Spleen (tissue), 11 donors: ENCODE measurements at regions not wholly inside any gene's neighbourhood (a gene's known extent, or its start where the extent isn't known, plus 50 kb on each side); places are given as distances from the start of the nearest gene placed in this dataset.

ENCODE experiments used
- DNase-seq: peaks from one replicate; pipeline ENCODE4 v3.0.0-alpha.2; 2020
- H3K27ac ChIP-seq, 8 donors: fragments of 200-600 bp; sonication (generic) in 7 of 8; 1 replicate in 4 of 8; 2 replicates in 4 of 8; pipeline versions ENCODE4 v1.5.0 to v1.8.0; 2016 to 2021; ENCODE audit warnings: inconsistent platforms in 4 of 8, mild to moderate bottlenecking in 4 of 8, moderate library complexity in 1 of 8
- H3K27me3 ChIP-seq, 7 donors: fragments of 200-600 bp; sonication (generic) in 6 of 7; replicated peaks in 1 of 7; 1 replicate in 4 of 7; 2 replicates in 3 of 7; pipeline versions ENCODE4 v1.5.0 to v1.8.0; 2016 to 2021; ENCODE audit warnings: inconsistent platforms in 3 of 7, mild to moderate bottlenecking in 1 of 7
- H3K36me3 ChIP-seq, 6 donors: fragments of 200-600 bp; sonication (generic) in 5 of 6; 1 replicate in 4 of 6; 2 replicates in 2 of 6; pipeline versions ENCODE4 v1.5.0 to v1.8.0; 2016 to 2021; ENCODE audit warnings: inconsistent platforms in 2 of 6
- H3K4me1 ChIP-seq, 6 donors: fragments of 200-600 bp; sonication (generic) in 5 of 6; 1 replicate in 3 of 6; 2 replicates in 3 of 6; pipeline versions ENCODE4 v1.5.0 to v1.8.0; 2016 to 2021; ENCODE audit warnings: inconsistent platforms in 3 of 6
- H3K4me3 ChIP-seq, 8 donors: fragments of 200-600 bp; sonication (generic) in 7 of 8; 1 replicate in 4 of 8; 2 replicates in 4 of 8; pipeline versions ENCODE4 v1.5.0 to v1.8.0; 2016 to 2021; ENCODE audit warnings: inconsistent platforms in 4 of 8, mild to moderate bottlenecking in 4 of 8, moderate library complexity in 2 of 8
- H3K9me3 ChIP-seq, 8 donors: fragments of 200-600 bp; sonication (generic) in 7 of 8; 1 replicate in 4 of 8; 2 replicates in 4 of 8; pipeline versions ENCODE4 v1.5.0 to v1.8.0; 2016 to 2021; ENCODE audit warnings: inconsistent platforms in 4 of 8
- CTCF ChIP-seq, 11 experiments: fragments of 200-600 bp in 7 of 11; fragments of 450-650 bp in 4 of 11; sonication (generic) in 4 of 11; IDR thresholded peaks in 8 of 11; conservative IDR thresholded peaks in 3 of 11; 1 replicate in 7 of 11; 2 replicates in 4 of 11; pipeline versions ENCODE4 v1.4.0 to v1.8.0; 2016 to 2021; ENCODE audit warnings: antibody characterized with exemption in 11 of 11, inconsistent platforms in 4 of 11, mild to moderate bottlenecking in 1 of 11
- POLR2A ChIP-seq, 3 donors: fragments of 450-650 bp; IDR thresholded peaks; one replicate each; pipeline ENCODE4 v1.5.1; 2017; ENCODE audit warnings: antibody characterized with exemption in 3 of 3, mild to moderate bottlenecking in 1 of 3
- POLR2AphosphoS5 ChIP-seq, 3 donors: sonication (generic); formaldehyde crosslinking; IDR thresholded peaks; one replicate each; pipeline ENCODE4 v1.5.1; 2017; ENCODE audit warnings: antibody characterized with exemption in 3 of 3
- WGBS, 5 donors: extraction: QIAGEN DNeasy Blood & Tissue Kit in 3 of 5; methylation state at CpG; one replicate each; pipeline versions ENCODE4 v1.1.5 to v1.1.7; 2013 to 2018; 5-methylcytosine and 5-hydroxymethylcytosine counted together
- intact Hi-C: fragments of 100-400 bp; cut with DNase I; formaldehyde crosslinking; loops from one replicate; pipeline ENCODE4 v1.15.0; 2023; ENCODE audit warnings: low total_unique reads
- donor health status: healthy with polysubstance abuse.
- donor health status: DM: no; HTN: no; CAD: no; lungs with moderate emphysema.
- donor health status: DM: no; HTN: no; CAD: no.
- donor health status: Bipolar disorder and iron deficiency.
- donor health status: healthy.
- donor health status: DM: no; HTN: no; CAD: no.
- donor health status: DM: yes; HTN: yes; CAD: no.

- peaks cover 0 to 3% (median 0%) of the 10 kb centered on the region in 8 donors for H3K9me3 ChIP-seq
- H3K27ac ChIP-seq: no peak overlapping the region
- H3K27me3 ChIP-seq: no peaks in the 10 kb centered on the region
- DNase-seq: no peak
- intact Hi-C loops: no loop called here
- no peaks in the 10 kb centered on the region for H3K4me1 ChIP-seq
- no peak overlapping the region for H3K4me3 ChIP-seq
- TF ChIP-seq POLR2AphosphoS5 (IDR thresholded peaks at IDR 0.05): no peak
- no peak for TF ChIP-seq POLR2A (IDR thresholded peaks at IDR 0.05)
- no peak for TF ChIP-seq CTCF (IDR thresholded peaks at IDR 0.05 in 8 of 11, conservative IDR thresholded peaks at IDR 0.05 in 3 of 11)
- H3K36me3 ChIP-seq: no peaks in the 10 kb centered on the region
These were observed 601.2 kb upstream of the GNPDA2 start for GRCh38 chr4:45327544-45327943.

GRCh38 chr4:45324455-45325417, 598.4 kb upstream of the GNPDA2 start:
- DNase-seq: no peak
- H3K4me3 ChIP-seq: no peak overlapping the region
- H3K27ac ChIP-seq: no peak overlapping the region
- H3K4me1 ChIP-seq: no peaks in the 10 kb centered on the region
- H3K9me3 ChIP-seq: peaks cover 0 to 3% (median 0%) of the 10 kb centered on the region in 8 donors
- intact Hi-C loops: no loop called here
- WGBS, 5 donors: 73 to 81% (median 76%) methylated on average over 6 of the region's 6 CpGs
- no peak for TF ChIP-seq CTCF (IDR thresholded peaks at IDR 0.05 in 8 of 11, conservative IDR thresholded peaks at IDR 0.05 in 3 of 11)
- H3K27me3 ChIP-seq: no peaks in the 10 kb centered on the region
- no peaks in the 10 kb centered on the region for H3K36me3 ChIP-seq

- DNase-seq: no peak
- intact Hi-C loops: no loop called here
- H3K4me3 ChIP-seq: no peak overlapping the region
- no peaks in the 10 kb centered on the region for H3K27me3 ChIP-seq
- TF ChIP-seq CTCF (IDR thresholded peaks at IDR 0.05 in 8 of 11, conservative IDR thresholded peaks at IDR 0.05 in 3 of 11) (no peak), POLR2A (IDR thresholded peaks at IDR 0.05) (no peak), POLR2AphosphoS5 (IDR thresholded peaks at IDR 0.05) (no peak)
- H3K9me3 ChIP-seq: peaks cover 0 to 3% (median 0%) of the 10 kb centered on the region in 8 donors
- H3K4me1 ChIP-seq: no peaks in the 10 kb centered on the region
- no peaks in the 10 kb centered on the region for H3K36me3 ChIP-seq
- WGBS, 5 donors: 71 to 87% (median 76%) methylated on average over 2 of the region's 2 CpGs
- H3K27ac ChIP-seq: no peak overlapping the region
These were observed 597.2 kb upstream of the GNPDA2 start for GRCh38 chr4:45323453-45324058.

- Histone ChIP-seq H3K4me1 (no peaks in the 10 kb centered on the region), H3K4me3 (no peak overlapping the region), H3K36me3 (no peaks in the 10 kb centered on the region), H3K27me3 (no peaks in the 10 kb centered on the region), H3K27ac (no peak overlapping the region), H3K9me3 (peaks cover 0 to 3% (median 0%) of the 10 kb centered on the region in 8 donors)
- DNase-seq: no peak
- WGBS, 5 donors: 69 to 84% (median 76%) methylated on average over 1 of the region's 1 CpG
- TF ChIP-seq POLR2AphosphoS5 (IDR thresholded peaks at IDR 0.05) (no peak), POLR2A (IDR thresholded peaks at IDR 0.05) (no peak), CTCF (IDR thresholded peaks at IDR 0.05 in 8 of 11, conservative IDR thresholded peaks at IDR 0.05 in 3 of 11) (no peak)
- intact Hi-C loops: no loop called here
These were observed 591.4 kb upstream of the GNPDA2 start for GRCh38 chr4:45317739-45318138.
